SHP77 treated with DMSO at 0.1 percent for 48 hours (cell line): ENCODE measurements at regions not wholly inside any gene's neighbourhood (a gene's known extent, or its start where the extent isn't known, plus 50 kb on each side); places are given as distances from the start of the nearest gene placed in this dataset.
"Not testable (repeated sequence)": the region's sequence is repeated elsewhere in the genome, so short reads cannot be mapped to it uniquely, and the experiment has no call there.

ENCODE experiments used
- DNase-seq: peaks from one replicate; lab custom pipeline; 2025; lab: John Stamatoyannopoulos, UW

GRCh38 chr2:12453731-12454130, 263.0 kb upstream of the TRIB2 start:
- no peak for DNase-seq

DNA sequence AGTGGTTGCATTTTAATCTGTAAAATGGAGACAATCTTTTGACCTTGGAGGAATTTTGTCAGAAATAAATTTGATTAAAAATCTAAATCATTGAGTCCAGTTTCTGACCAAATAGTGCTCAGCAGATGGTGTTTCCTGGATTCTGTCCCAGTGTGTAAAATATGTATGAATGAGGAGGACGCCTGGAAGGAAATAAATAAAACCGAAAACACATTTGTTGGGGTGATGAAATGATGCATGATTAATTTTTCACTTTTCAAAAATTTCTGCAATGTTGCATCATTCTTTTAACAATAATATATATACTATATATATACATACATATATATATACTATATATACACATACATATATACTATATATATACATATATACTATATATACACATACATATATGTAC, 261.1 kb upstream of the TRIB2 start:
- DNase-seq, result no peak

DNA sequence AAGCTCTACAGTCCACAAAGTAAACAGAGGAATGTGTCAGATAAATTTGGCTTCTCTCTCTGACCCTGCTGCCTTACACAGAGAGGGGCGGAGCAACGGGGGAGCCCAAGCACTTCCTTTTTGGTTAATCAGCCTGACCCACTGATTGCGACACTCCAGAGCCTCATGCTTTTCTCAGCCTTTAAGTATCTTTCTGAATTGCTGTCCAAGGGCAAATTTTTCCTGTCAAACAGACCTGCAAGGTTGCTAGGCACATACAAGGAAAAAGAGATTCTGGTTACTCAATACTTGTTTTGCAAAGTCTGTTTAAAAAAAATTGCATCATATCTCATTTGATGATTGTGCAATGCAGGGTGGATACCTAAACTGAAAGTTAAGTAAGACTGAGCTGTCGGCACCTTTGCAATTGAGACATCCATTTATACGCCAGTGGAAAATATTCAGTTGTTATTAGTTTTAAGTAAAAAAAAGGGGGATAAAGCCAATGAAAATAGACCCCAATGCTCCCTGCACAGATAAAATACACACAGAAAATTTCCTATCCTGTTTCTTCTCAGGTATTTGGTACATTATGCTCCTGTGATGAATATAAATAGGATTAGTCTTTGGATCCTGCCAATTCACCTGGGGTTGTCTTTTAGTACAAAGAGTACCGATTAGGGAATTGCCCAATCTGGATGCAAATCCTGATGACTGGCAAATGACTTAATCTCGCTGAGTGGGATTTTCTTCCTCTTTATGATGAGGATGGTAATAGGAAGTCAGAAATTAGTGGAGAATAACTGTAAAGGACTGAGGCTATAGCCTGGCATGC, 260.2 kb upstream of the TRIB2 start:
- peak; percentile 43 for DNase-seq

GRCh38 chr2:12457831-12458230, 258.9 kb upstream of the TRIB2 start:
- peak; percentile 62 for DNase-seq

- no peak for DNase-seq
These were observed 253.5 kb upstream of the TRIB2 start for GRCh38 chr2:12463189-12463588.

DNA sequence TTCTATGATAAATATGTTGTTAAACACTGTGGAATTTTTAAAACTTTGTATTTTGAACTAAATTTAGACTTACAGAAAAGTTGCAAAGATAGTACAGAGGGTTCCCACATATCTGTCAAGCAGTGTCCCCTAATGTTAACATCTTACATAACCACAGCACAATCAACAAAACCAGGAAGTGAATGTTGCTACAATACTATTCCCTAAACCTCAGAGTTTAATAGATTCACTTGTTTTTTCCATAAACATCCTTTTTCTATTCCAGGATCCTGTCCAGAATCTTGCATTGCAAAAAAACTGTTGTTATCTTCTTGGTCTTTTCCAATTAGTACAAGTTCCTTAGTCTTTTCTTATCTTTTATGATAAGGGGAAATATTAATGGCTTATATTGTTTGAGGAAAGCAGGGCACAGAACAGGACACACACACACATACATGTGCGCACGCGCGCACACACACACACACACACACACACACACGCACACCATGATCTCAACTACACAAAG, 251.1 kb upstream of the TRIB2 start:
- no peak for DNase-seq

GRCh38 chr2:12467303-12467702, 249.4 kb upstream of the TRIB2 start:
- DNase-seq, result no peak

DNA sequence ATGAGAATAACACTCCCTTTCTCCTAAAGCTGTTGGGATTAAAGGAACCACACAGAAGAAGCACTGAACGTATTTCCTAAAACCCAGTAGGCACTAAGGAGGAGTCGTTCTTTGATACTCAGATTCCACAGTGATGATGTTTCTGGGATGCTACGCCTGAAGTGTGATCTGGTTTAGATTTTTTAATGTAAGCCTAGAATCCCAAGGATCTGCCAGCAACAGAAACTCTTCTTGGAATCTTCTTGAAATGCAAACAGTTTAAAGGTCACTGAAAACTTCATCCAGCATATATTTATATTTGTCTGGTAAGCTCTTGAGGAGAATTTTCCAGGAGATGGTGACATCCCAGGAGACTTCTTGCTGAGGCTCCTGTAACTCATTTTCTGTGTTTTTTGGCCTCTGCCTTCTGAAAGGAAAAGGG, 247.6 kb upstream of the TRIB2 start:
- no peak for DNase-seq

DNA sequence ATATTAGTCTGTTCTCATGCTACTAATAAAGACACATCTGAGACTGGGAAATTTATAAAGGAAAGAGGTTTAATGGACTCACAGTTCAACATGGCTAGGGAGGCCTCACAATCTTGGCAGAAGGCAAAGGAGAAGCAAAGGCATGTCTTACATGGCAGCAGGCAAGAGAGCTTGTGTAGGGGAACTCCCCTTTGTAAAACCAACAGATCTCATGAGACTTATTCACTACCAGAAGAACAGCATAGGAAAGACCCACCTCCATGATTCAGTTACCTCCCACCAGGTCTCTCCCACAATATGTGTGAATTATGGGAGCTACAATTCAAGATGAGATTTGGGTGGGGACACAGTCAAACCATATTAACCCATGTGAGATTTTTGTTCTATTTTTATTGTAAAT, 244.5 kb upstream of the TRIB2 start:
- DNase-seq, result not testable (repeated sequence)

- no peak for DNase-seq
These were observed 238.3 kb upstream of the TRIB2 start for GRCh38 chr2:12478151-12479064.

DNA sequence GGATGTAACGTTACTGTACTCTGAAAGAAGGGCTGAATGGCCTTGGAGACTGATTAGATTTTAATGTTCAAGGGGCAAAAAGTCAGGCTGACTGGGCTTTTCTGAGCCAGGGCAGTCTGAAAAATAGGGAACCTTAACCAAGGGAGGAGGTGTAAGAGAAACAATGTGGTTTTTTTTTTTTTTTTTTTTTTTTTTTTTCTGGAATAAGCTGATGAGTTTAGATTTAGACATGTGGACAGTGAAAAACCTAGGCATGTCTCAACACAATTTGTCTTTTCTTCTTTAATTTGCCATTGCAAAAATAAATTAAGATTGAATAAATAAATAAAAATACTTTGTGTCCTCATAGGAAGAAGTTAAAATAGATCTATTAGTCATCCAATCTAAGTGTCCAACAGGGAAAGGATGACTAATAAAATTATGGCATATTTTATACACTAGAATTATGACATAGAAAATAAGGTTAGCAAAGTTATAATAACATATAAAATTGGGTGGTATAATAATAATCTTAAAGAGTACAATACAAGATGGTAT, 237.6 kb upstream of the TRIB2 start:
- no peak for DNase-seq

DNA sequence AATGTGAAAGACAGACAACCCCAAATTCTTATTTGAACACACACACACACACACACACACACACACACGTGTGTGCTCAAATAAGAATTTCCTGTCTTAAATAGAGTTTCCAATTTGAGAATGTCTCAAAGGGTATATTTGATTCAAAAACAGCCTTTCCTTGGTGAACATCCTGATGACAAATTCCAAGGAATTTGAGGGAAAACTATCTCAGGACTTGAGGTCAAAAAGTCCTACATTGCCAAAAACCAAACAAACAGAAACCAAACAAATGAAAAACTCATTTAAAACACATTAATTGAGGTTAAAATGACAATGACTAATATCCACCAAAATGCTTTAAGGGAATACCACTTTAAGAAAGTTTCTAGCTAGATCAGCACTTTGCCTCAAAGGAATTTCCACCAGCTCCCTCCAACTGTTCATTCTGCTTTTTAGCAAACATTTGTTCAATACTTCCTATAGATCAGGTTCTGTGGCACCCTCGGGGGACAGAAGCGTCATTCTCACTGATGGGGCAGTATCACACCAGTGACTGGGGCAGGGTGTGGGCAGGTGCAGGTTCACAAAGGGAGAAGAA, 232.1 kb upstream of the TRIB2 start:
- no peak for DNase-seq

- no peak for DNase-seq
These were observed 230.3 kb upstream of the TRIB2 start for GRCh38 chr2:12486205-12487118.

GRCh38 chr2:12487253-12488004, 229.3 kb upstream of the TRIB2 start:
- DNase-seq, result no peak

GRCh38 chr2:12488352-12489318, 228.1 kb upstream of the TRIB2 start:
- no peak for DNase-seq

DNA sequence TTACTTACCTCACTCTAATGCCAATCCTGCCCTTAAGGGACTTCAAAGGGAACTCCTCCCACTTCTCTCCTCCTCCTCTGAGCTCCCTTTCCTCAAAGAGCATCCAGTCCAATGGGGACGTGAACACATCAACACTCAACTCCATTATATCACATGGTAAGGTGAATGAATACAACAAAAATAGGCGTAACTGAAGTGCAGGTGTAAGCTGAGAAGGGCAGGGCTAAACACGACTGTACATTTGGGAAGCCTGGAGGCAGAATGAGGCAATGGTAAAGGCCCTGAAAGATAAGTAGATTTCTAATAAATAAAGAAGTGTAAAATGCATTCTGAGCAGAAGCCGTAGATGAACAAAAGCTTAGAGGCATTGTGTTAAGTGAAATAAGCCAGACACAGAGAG, 226.1 kb upstream of the TRIB2 start:
- no peak for DNase-seq

GRCh38 chr2:12492360-12492759, 224.4 kb upstream of the TRIB2 start:
- DNase-seq, result not testable (repeated sequence)

DNA sequence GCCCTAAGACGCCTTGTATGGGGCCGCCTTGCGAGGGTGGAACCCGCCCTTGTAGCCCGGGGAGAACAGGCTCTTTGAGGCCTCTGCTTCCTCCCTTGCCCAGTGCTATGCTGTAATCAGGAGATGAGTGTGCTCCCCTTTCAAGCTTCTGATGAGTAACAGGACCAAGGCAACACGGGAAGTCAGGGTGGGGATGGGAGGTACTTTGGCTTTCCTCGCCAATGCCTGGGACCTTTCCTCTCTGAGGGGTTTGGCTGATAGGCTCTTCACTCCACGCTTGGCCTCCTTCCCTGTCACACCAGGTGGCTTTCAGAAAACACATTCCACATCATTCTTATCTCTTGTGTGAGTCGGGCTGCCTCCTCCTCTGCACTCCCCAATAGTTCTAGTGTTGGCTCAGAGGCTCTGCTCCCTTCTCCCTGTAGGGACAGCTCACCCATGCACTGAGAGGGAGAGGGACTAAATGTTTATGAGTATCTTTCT, 223.7 kb upstream of the TRIB2 start:
- DNase-seq, result no peak

- DNase-seq, result no peak
These were observed 221.4 kb upstream of the TRIB2 start for GRCh38 chr2:12495247-12495868.
